ENCODE measurements at regions not wholly inside any gene's neighbourhood (a gene's known extent, or its start where the extent isn't known, plus 50 kb on each side); places are given as distances from the start of the nearest gene placed in this dataset.

DNA sequence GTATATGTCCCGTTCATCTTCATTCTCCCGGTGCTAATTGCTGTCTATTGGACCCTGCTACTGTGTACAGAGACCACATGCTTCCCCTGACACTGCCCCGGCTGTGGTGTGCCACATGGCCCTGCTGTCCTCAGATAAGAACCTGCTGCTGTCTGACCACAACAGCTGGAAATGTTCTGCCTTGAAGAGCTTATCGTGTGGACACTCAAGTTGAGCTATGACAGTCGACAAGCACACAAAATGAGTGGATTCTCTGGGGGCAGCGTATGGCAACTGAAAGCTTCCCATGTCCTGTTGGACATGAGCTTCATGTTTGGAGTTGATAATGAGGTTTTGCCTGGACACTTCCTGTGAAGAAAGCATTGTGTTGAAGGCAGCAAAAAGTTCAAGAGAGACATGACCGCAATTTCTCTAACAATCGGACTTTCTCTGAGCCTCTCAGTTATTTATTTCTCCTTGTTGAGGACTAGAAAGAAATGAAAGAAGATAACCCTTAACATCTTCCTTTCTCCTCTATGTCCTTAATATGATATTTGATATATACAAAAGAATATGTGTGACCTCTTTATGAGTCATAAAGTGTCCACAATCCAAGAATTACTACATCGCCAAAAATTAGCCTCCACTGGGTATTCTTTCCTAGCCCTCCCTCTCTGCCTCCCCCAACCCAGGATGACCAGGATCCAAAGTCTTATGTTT is 187.1 kb upstream of the TCF21 start (continued):
- TF ChIP-seq, protein P1, sequence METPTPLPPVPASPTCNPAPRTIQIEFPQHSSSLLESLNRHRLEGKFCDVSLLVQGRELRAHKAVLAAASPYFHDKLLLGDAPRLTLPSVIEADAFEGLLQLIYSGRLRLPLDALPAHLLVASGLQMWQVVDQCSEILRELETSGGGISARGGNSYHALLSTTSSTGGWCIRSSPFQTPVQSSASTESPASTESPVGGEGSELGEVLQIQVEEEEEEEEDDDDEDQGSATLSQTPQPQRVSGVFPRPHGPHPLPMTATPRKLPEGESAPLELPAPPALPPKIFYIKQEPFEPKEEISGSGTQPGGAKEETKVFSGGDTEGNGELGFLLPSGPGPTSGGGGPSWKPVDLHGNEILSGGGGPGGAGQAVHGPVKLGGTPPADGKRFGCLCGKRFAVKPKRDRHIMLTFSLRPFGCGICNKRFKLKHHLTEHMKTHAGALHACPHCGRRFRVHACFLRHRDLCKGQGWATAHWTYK (CRISPR knock-in tag; IDR thresholded peaks at IDR 0.05) = peak; percentile 95
- TF ChIP-seq DNMT1 (IDR thresholded peaks at IDR 0.05) (no peak), SRF (CRISPR knock-in tag; IDR thresholded peaks at IDR 0.05) (no peak), ELF2 (CRISPR knock-in tag; IDR thresholded peaks at IDR 0.05) (0 out of 2 replicates have a peak, but pooled peaks have one; percentile 17), NEUROD1 (IDR thresholded peaks at IDR 0.05; ENCODE audit: borderline replicate concordance, low read depth, low read length, partially characterized antibody) (peak; percentile 96), ZFP91 (CRISPR knock-in tag; IDR thresholded peaks at IDR 0.05) (no peak), BMI1 (IDR thresholded peaks at IDR 0.05; ENCODE audit: low read length) (no peak), BRD9 (IDR thresholded peaks at IDR 0.05; ENCODE audit: low read depth, partially characterized antibody) (peak; percentile 89), HNRNPH1 (optimal IDR thresholded peaks at IDR 0.05; ENCODE audit: low read depth, low read length) (no peak), CREM (IDR thresholded peaks at IDR 0.05; ENCODE audit: low read depth) (peak; percentile 88), TCF7L2 (IDR thresholded peaks at IDR 0.05; ENCODE audit: low read depth, low read length) (no peak), AFF4 (CRISPR knock-in tag; IDR thresholded peaks at IDR 0.05) (no peak), XRCC5 (IDR thresholded peaks at IDR 0.05; ENCODE audit: low read depth, low read length) (peak; percentile 66; the same call in 1 of the 2 replicates), ETS2 (tag; IDR thresholded peaks at IDR 0.05; ENCODE audit: borderline replicate concordance, poor library complexity, severe bottlenecking) (no peak), NFIX (CRISPR knock-in tag; IDR thresholded peaks at IDR 0.05; ENCODE audit: low read depth) (no peak), RBM25 (IDR thresholded peaks at IDR 0.05; ENCODE audit: low read depth, low read length, severe bottlenecking) (no peak), HNRNPL (IDR thresholded peaks at IDR 0.05; ENCODE audit: low read depth, low read length) (no peak), OTX1 (CRISPR knock-in tag; IDR thresholded peaks at IDR 0.05) (peak; percentile 5; the same call in 1 of the 2 replicates), MXI1 (IDR thresholded peaks at IDR 0.05; ENCODE audit: low read depth, low read length) (peak; percentile 90), ZNF586 (CRISPR knock-in tag; conservative IDR thresholded peaks at IDR 0.05) (no peak)
- TF ChIP-seq, protein P2, sequence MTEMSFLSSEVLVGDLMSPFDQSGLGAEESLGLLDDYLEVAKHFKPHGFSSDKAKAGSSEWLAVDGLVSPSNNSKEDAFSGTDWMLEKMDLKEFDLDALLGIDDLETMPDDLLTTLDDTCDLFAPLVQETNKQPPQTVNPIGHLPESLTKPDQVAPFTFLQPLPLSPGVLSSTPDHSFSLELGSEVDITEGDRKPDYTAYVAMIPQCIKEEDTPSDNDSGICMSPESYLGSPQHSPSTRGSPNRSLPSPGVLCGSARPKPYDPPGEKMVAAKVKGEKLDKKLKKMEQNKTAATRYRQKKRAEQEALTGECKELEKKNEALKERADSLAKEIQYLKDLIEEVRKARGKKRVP (CRISPR knock-in tag; IDR thresholded peaks at IDR 0.05) = peak; percentile 79

Measured in K562 (cell line).